GM04503 (cell line): ENCODE measurements at regions not wholly inside any gene's neighbourhood (a gene's known extent, or its start where the extent isn't known, plus 50 kb on each side); places are given as distances from the start of the nearest gene placed in this dataset.
"Not testable (repeated sequence)": the region's sequence is repeated elsewhere in the genome, so short reads cannot be mapped to it uniquely, and the experiment has no call there.

ENCODE experiments used
- DNase-seq: peaks from one replicate; pipeline ENCODE4 v3.0.0-alpha.2; 2012; ENCODE audit warnings: low read depth

DNA sequence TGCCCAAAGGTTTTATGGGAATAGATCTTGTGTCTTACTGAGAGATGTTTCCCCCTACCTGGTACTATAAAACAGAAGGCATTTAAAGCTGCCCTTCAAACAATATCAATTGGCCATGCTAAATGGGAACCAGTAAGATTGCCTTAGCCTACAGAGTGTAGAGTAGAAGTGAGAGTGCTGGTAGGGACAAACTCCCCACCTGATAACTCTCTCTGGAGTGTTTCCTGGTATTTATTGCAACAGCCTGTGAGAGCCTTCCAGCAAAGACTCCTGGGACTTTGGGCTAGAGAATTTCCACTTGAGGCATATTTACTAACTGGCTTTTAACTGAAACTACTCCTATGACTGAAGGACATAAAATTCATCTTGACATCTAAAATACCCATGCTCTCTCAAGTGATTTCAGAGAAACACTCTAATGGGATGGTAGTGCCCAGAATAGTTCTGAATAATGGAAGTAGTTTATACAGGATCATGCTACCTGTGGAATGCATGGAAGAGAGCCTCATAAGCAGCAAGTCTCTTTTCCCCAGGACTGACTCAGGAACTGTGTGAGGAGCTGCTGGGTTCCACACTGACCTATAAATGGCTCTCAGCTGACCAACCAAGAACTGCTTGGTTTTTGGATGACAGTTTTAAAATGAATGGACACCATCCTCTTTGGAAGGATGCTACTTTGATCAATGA lies 132.7 kb upstream of the SLITRK5 start:
- DNase-seq = no peak

DNA sequence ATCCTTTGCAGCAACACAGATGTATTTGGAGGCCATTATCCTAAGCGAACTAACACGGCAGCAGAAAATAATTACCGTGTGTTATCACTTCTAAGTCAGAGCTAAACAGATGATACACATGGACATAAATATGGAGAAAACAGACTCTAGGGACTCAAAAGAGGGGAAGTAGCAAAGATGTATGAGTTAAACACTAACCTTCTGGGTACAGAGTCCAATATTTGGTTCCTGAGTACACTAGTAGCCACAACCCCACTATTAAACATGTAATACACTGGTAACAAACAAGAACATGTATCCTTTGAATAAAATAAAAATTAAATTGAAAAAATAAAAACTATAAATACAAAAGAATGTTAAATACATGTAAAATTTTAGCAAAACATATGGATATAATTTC lies 118.0 kb upstream of the SLITRK5 start:
- no peak for DNase-seq

DNA sequence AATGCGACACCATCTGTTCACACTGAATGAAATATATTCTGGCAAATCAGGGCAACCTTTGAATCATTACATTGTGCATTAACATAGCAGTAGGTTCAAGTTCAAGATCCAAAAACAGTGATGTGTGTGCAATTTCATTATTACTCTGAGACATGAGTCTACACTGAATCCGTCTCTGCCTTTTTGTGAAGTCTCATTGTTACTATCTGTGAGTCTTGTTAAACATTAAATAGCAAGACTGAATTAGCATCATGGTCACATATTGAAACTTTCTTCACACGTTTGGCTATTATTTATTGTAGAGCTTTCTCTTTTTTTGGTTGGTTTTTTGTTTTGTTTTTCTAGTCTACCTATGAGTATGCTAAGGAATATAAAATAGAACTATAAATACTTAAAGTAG lies 117.1 kb upstream of the SLITRK5 start:
- DNase-seq = no peak

DNA sequence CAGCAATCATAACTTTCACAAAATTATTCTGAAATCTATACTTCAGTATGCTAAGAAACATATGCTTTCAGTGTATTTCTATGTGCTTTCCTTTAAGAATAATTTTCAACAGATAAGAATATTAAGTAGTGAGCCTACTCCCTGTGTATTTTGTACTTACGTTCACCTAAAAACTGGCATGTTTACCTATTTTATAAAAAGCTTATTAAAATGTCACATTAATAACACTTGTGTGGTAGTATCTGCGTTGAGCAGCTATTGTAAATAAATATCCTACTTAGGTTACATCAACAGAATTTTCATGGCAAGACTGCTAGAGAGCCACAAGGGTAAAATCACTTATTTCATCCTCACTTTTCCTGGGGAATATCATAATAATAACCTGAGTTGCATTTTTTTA lies 113.4 kb upstream of the SLITRK5 start:
- DNase-seq = no peak

DNA sequence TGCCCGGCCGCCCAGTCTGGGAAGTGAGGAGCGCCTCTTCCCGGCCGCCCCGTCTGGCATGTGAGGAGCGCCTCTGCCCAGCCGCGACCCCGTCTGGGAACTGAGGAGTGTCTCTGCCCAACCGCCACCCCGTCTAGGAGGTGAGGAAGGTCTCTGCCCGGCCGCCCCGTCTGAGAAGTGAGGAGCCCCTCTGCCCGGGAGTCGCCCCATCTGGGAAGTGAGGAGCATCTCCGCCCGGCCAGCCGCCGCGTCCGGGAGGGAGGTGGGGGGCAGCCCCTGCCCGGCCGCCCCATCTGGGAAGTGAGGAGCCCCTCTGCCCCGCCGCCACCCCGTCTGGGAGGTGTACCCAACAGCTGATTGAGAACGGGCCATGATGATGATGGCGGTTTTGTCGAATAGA lies 109.6 kb upstream of the SLITRK5 start:
- not testable (repeated sequence) for DNase-seq

DNA sequence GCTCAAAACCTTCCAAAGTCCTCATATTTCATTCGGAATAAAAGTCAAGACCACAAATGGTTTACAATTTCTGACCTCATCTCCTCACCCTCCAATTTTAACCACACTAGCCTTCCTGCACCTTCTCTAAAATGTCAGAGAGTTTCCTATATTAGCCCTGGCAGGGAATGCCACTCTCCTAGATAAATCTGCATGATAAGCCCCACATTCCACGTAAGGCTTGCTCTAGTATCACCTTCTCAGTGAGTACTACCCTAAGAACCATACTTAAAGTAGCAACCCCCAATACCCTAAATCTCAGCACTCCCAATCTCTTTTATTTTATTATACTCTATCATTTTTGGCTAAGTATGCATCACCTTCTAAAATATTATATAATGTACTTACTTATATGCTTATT lies 100.5 kb upstream of the SLITRK5 start:
- DNase-seq = no peak

DNA sequence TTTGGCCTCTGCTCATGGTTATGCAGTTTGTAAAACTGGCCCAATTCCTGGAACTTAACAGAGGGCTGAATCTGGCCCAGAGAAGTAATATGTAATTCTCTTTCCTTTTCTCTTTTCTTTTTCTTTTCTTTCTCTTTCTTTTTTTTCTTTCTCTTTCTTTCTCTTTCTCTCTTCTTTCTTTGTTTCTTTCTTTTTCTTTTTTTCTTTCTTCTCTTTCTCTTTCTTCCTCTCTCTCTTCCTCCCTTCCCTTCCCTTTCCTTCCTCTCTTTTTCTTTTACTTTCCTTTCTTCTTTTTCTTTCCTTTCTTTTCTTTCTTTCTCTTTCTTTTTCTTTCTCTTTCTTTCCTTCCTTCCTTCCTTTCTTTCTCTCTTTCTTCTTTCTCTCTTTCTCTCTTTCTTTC lies 88.8 kb upstream of the SLITRK5 start:
- no peak for DNase-seq

DNA sequence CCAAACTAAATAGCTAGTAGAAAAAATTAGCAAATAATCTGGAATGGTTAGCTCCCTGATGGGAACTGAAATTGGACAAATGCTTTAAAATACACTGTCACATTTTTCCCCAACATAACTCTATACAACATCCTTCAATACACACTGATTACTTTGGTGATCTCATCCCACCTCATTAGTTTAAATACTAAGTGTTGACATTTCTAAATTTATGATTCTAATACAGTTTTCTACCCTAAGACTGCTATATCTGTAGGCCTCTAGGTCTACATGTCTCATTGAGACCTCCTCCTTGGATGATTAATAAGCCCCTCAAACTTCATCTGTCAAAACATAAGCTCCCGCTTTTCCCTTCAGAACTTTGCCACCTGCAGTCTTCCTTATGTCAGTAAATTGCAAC lies 80.7 kb upstream of the SLITRK5 start:
- no peak for DNase-seq

DNA sequence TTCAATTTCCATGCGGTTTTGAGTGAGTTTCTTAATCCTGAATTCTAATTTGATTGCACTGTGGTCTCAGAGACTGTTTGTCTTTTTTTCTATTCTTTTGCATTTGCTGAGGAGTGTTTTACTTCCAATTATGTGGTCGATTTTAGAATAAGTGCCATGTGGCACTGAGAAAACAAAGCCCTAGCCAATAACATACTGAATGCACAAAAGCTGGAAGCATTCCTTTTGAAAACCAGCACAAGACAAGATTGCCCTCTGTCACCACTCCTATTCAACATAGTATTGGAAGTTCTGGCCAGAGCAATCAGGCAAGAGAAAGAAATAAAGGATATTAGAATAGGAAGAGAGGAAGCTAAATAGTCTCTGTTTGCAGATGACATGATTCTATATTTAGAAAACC lies 66.7 kb upstream of the SLITRK5 start:
- not testable (repeated sequence) for DNase-seq

DNA sequence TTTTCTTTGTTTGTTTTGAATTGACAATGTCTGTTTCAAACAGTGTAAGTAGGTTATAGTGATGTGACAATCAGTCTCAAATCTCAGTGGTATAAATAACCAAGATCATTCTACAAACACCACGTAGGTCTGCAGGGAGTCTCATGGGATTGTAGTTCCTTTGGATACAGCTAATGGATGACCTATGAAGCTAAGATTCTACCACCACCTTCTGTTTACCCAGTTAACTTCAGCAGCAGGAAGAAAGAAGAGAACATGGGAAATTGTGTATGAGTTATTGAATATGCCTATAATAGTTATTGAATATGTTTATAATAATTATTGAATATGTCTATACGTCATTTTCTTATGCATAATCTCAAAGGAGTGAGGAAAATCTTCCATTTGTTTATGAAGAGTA lies 63.9 kb upstream of the SLITRK5 start:
- DNase-seq = no peak

DNA sequence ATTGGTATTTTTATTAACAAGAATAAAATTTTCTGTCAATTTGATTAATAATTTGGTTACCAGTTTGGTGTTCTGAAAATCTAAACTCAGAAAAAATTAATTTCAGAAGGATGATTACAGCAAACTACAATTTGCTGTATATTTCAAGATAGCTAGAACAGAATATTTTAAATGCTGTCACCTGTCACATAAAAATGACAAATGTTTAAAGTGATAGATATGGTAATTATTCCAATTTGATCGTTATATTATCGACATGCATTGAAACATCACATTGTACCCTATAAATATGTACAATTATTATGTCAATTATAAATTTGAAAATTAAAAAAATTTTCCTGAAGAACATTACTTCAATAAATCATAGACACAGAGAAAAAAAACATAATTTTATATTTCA lies 56.9 kb upstream of the SLITRK5 start:
- no peak for DNase-seq
